ENCODE measurements at regions not wholly inside any gene's neighbourhood (a gene's known extent, or its start where the extent isn't known, plus 50 kb on each side); places are given as distances from the start of the nearest gene placed in this dataset.
"Not testable (repeated sequence)": the region's sequence is repeated elsewhere in the genome, so short reads cannot be mapped to it uniquely, and the experiment has no call there.

GRCh38 chr1:91207691-91208090 lies 185.9 kb upstream of the ZNF644 start:
- DNase-seq; in situ Hi-C loops (cut with MboI; ENCODE audit: low pct_unique_long_range_greater_than_20kb, low sequenced_read_pairs): not testable (repeated sequence)

- DNase-seq; in situ Hi-C loops (cut with MboI; ENCODE audit: low pct_unique_long_range_greater_than_20kb, low sequenced_read_pairs): not testable (repeated sequence)
Measured at GRCh38 chr1:91204150-91204549, 182.3 kb upstream of the ZNF644 start.

- DNase-seq = no peak
- in situ Hi-C loops (cut with MboI; ENCODE audit: low pct_unique_long_range_greater_than_20kb, low sequenced_read_pairs) = no loop called here
Measured at GRCh38 chr1:91201694-91202093, 179.9 kb upstream of the ZNF644 start.

GRCh38 chr1:91201176-91201575 lies 179.3 kb upstream of the ZNF644 start:
- no peak for DNase-seq
- in situ Hi-C loops (cut with MboI; ENCODE audit: low pct_unique_long_range_greater_than_20kb, low sequenced_read_pairs) = no loop called here

GRCh38 chr1:91200675-91201074 lies 178.8 kb upstream of the ZNF644 start:
- in situ Hi-C loops (cut with MboI; ENCODE audit: low pct_unique_long_range_greater_than_20kb, low sequenced_read_pairs) = no loop called here

GRCh38 chr1:91199988-91200387 lies 178.2 kb upstream of the ZNF644 start:
- in situ Hi-C loops (cut with MboI; ENCODE audit: low pct_unique_long_range_greater_than_20kb, low sequenced_read_pairs) = no loop called here
- no peak for DNase-seq

More at GRCh38 chr1:91200675-91201074, 178.8 kb upstream of the ZNF644 start:
- no peak for DNase-seq

GRCh38 chr1:91190996-91191395 lies 169.2 kb upstream of the ZNF644 start:
- DNase-seq = no peak
- in situ Hi-C loops (cut with MboI; ENCODE audit: low pct_unique_long_range_greater_than_20kb, low sequenced_read_pairs) = no loop called here

GRCh38 chr1:91189096-91189495 lies 167.3 kb upstream of the ZNF644 start:
- in situ Hi-C loops (cut with MboI; ENCODE audit: low pct_unique_long_range_greater_than_20kb, low sequenced_read_pairs) = no loop called here
- DNase-seq = no peak

- in situ Hi-C loops (cut with MboI; ENCODE audit: low pct_unique_long_range_greater_than_20kb, low sequenced_read_pairs); DNase-seq: not testable (repeated sequence)
Measured at GRCh38 chr1:91182807-91183206, 161.0 kb upstream of the ZNF644 start.

- in situ Hi-C loops (cut with MboI; ENCODE audit: low pct_unique_long_range_greater_than_20kb, low sequenced_read_pairs) = no loop called here
Measured at GRCh38 chr1:91176250-91176649, 154.4 kb upstream of the ZNF644 start.

GRCh38 chr1:91174734-91175133 lies 152.9 kb upstream of the ZNF644 start:
- in situ Hi-C loops (cut with MboI; ENCODE audit: low pct_unique_long_range_greater_than_20kb, low sequenced_read_pairs) = no loop called here
- DNase-seq = no peak

More at GRCh38 chr1:91176250-91176649, 154.4 kb upstream of the ZNF644 start:
- DNase-seq = no peak

- in situ Hi-C loops (cut with MboI; ENCODE audit: low pct_unique_long_range_greater_than_20kb, low sequenced_read_pairs) = no loop called here
- no peak for DNase-seq
Measured at GRCh38 chr1:91173346-91173890, 151.6 kb upstream of the ZNF644 start.

- DNase-seq = no peak
- in situ Hi-C loops (cut with MboI; ENCODE audit: low pct_unique_long_range_greater_than_20kb, low sequenced_read_pairs) = no loop called here
Measured at GRCh38 chr1:91172541-91172940, 150.7 kb upstream of the ZNF644 start.

- in situ Hi-C loops (cut with MboI; ENCODE audit: low pct_unique_long_range_greater_than_20kb, low sequenced_read_pairs) = no loop called here
- DNase-seq = no peak
Measured at GRCh38 chr1:91171898-91172297, 150.1 kb upstream of the ZNF644 start.

GRCh38 chr1:91170571-91170970 lies 148.7 kb upstream of the ZNF644 start:
- in situ Hi-C loops (cut with MboI; ENCODE audit: low pct_unique_long_range_greater_than_20kb, low sequenced_read_pairs) = no loop called here
- no peak for DNase-seq

- DNase-seq = peak; percentile 69
- in situ Hi-C loops (cut with MboI; ENCODE audit: low pct_unique_long_range_greater_than_20kb, low sequenced_read_pairs) = no loop called here
Measured at GRCh38 chr1:91166106-91166712, 144.4 kb upstream of the ZNF644 start.

GRCh38 chr1:91165033-91165654 lies 143.3 kb upstream of the ZNF644 start:
- DNase-seq = peak; percentile 69
- in situ Hi-C loops (cut with MboI; ENCODE audit: low pct_unique_long_range_greater_than_20kb, low sequenced_read_pairs) = no loop called here

- in situ Hi-C loops (cut with MboI; ENCODE audit: low pct_unique_long_range_greater_than_20kb, low sequenced_read_pairs) = no loop called here
- DNase-seq = no peak
Measured at GRCh38 chr1:91162613-91163012, 140.8 kb upstream of the ZNF644 start.

- in situ Hi-C loops (cut with MboI; ENCODE audit: low pct_unique_long_range_greater_than_20kb, low sequenced_read_pairs) = no loop called here
- DNase-seq = no peak
Measured at GRCh38 chr1:91161749-91162148, 139.9 kb upstream of the ZNF644 start.

GRCh38 chr1:91161166-91161565 lies 139.3 kb upstream of the ZNF644 start:
- in situ Hi-C loops (cut with MboI; ENCODE audit: low pct_unique_long_range_greater_than_20kb, low sequenced_read_pairs) = no loop called here
- no peak for DNase-seq
